Inflammatory macrophage treated with lipopolysaccharide for 1 hour (primary cell): ENCODE measurements at regions not wholly inside any gene's neighbourhood (a gene's known extent, or its start where the extent isn't known, plus 50 kb on each side); places are given as distances from the start of the nearest gene placed in this dataset.
"Not testable (repeated sequence)": the region's sequence is repeated elsewhere in the genome, so short reads cannot be mapped to it uniquely, and the experiment has no call there.

Experiments used
- DNase-seq, 2 donors: peaks; one replicate each; pipeline ENCODE4 v3.0.0-alpha.2; 2020 to 2022

- not testable (repeated sequence) for DNase-seq
These were observed 54.9 kb upstream of the PTPN1 start for GRCh38 chr20:50455245-50455644.

- no peak for DNase-seq
These were observed 54.3 kb upstream of the PTPN1 start for GRCh38 chr20:50455656-50456451.

GRCh38 chr20:50456452-50457324 lies 53.5 kb upstream of the PTPN1 start:
- DNase-seq, result no peak

- DNase-seq, result no peak
These were observed 50.9 kb upstream of the PTPN1 start for GRCh38 chr20:50459124-50459918.

- DNase-seq, result no peak
These were observed 50.0 kb upstream of the PTPN1 start for GRCh38 chr20:50460115-50460607.
